ENCODE measurements at regions not wholly inside any gene's neighbourhood (a gene's known extent, or its start where the extent isn't known, plus 50 kb on each side); places are given as distances from the start of the nearest gene placed in this dataset.
"Not testable (repeated sequence)": the region's sequence is repeated elsewhere in the genome, so short reads cannot be mapped to it uniquely, and the experiment has no call there.

DNA sequence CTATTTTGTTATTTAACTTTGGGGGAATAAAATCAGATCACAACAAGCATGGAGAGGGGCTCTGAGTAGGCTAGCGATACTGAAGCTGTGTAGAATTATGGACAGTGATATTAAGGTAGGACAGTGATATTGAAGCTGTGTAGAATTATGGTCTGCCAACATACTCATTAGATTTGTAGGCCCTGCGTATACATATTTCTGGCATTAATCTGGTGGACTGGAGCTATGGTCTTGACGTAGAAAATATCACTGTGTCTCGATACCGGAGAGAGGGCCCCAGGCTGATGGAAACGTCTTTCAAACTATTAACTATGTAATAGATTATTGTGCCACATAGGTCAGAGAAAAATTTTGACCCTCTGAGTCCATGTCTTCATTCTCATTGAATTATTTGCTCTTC, 511.4 kb downstream of the ADCYAP1 start:
- no peak for DNase-seq (ENCODE audit: low spot score)

DNA sequence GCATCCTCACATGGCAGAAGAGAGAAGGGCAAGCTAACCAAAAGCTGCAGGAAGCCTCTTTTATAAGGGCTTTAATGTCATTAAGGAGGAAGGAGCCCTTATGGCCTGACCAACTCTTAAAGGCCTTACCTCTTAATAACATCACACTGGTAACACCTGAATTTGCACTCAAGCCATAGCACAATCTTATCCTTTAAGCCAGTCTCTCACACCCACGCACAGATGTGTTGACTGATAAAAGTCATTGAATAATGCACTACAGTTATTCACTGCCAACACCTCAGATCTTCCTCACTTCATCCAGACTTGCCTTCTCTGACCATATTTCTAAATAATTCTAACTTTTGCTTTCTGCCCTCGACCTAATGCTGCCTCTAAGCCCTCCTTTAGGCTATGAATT, 516.8 kb downstream of the ADCYAP1 start:
- DNase-seq (ENCODE audit: low spot score) = no peak

DNA sequence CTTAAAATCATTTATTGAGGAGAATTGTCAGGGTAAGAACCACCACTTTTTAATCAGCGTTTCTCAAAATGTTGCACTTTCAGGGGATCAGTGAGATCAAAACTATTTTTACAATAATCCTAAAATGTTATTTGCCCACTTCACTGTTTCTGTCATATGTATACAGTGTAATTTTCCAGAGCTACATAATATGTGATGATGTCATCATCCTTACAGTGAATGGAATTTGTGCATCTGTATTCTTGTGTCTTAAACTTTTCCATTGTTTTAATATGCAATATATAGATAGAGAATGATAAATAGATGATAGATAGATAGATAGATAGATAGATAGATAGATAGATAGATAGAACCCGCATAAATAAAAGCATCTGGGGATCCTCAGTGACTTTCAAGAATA, 518.0 kb downstream of the ADCYAP1 start:
- no peak for DNase-seq (ENCODE audit: low spot score)

DNA sequence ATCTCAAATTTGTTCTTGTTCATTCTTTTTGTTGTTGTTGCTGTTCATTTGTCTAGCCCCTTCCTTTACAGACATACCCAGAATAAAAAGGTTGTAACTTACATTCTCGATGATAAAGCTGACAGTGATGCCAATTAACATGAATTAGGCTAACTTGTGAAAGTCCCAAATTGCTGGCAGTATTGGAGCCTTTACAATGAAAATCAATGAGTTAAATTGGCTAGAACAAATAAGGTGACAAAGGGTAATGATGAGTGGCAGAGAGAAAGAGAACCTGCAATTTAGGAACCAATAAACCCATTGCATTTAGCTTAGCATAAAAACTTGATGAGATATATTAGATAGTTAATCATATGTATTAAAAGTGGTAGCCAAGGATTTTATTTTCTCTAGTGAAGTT, 521.0 kb downstream of the ADCYAP1 start:
- DNase-seq (ENCODE audit: low spot score) = no peak

DNA sequence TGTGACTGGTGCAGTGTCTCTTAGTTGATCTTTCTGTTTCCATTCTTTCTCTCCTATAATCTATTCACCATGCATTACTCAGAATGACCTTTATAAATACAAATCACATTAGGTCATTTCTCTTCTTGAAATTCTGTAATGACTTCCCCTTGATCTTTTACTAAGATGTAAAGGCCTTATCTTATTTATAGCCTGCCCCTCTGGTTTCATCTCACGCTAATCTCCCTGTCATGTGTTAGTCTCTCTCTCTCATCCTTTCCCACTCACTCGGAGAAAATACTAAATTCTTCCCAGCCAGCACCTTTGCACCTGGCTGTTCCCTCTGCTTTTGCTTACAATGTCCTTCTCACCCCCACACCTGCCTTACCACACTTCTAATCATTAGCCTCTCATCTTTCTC, 530.8 kb downstream of the ADCYAP1 start:
- no peak for DNase-seq (ENCODE audit: low spot score)

DNA sequence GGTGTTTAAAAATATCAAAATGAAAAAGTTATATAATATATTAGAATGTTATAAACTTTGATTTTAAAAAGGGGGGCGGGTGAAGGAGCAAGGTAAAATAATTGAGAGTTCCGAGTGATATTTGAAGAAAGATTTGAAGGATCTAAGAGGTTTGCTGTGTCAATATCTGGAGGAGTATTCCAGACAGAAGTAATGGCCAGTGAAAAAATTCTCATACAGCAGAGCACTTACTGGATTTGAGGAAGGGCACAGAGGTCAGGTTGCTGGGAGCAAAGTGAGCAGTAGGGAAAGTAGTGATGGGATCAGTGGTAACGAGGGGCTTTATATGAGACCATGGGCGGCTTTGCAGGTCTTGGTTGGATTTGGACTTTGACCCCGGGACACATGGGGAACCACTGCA, 531.5 kb downstream of the ADCYAP1 start:
- no peak for DNase-seq (ENCODE audit: low spot score)

DNA sequence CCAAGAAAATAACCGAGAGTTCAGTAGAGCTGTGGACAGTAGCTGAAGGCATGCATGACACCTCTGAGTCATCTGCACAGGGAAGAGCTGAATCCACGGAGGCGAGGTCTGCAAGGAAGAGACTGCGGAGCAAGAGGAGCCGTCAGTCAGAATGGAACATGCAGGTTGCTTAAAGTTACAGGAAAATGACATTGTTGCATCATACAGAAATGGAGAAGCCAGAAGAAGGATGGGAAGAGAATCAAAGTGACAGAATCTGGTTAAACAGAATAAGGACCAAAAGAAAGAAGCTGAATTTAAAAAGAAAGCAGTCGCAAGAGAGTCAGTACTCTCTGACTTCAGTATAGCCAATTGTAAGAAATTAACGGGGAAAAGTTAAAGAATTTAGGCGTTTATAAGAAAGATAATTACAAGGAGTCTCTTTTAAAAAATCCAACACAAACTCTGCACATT, 533.8 kb downstream of the ADCYAP1 start:
- no peak for DNase-seq (ENCODE audit: low spot score)

DNA sequence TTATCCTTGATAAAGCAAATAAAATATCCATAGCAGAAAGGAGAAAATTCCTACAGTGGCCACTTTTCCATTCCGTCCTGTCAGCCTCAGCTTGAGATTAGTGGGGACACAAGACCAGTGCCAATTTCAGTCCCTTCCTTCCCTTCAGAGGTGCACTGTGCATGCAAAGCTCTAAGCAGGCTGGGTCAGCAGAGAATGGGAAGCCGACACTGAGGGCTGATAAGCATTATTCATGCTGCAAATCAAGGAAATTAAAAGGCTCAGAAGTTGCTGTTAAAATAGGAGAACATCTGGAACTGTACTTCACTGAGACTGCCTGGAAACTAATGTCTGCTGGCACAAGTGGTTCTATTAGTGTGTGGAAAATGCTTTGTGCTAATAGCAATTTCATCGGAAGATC, 534.3 kb downstream of the ADCYAP1 start:
- DNase-seq (ENCODE audit: low spot score) = no peak

DNA sequence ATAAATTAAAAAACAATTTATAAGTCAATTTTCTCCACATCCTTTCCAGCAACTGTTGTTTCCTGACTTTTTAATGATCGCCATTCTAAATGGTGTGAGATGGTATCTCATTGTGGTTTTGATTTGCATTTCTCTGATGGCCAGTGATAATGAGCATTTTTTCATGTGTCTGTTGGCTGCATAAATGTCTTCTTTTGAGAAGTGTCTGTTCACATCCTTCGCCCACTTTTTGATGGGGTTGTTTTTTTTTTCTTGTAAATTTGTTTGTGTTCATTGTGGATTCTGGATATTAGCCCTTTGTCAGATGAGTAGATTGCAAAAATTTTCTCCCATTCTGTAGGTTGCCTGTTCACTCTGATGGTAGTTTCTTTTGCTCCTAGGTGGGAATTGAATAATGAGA, 539.4 kb downstream of the ADCYAP1 start:
- not testable (repeated sequence) for DNase-seq (ENCODE audit: low spot score)

DNA sequence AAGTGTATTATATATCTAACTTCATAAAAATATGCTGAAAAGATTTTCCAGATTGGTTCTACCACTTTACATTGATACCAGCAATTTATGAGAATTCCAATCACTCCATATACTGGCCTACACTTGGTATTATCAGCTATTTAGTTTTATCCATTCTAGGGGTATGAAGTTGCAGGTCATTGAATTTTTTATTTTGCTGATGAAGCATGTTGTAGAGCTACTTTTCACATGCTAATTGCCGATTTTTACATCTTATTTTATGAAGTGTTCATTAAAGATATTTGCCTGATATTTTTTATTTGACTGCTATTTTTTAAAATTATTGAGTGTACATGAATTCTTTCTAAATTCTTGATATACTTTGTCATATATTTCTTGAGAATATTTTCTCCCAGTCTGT, 542.1 kb downstream of the ADCYAP1 start:
- DNase-seq (ENCODE audit: low spot score) = no peak

DNA sequence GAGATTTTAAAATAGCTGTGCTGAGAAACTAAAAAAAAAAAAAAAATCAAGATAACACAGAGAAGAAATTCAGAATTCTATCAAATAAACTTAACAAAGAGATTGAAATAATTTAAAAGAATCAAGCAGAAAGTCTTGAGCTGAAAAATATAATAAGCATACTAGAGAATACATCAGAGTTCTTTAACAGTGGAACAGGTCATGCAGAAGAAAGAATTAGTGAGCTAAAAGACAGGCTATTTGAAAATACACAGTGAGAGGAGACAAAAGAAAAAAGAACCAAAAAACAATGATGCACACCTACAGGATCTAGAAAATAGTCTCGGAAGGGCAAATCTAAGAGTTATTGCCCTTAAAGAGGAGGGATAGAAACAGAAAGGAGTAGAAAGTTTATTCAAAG, 548.1 kb downstream of the ADCYAP1 start:
- no peak for DNase-seq (ENCODE audit: low spot score)

DNA sequence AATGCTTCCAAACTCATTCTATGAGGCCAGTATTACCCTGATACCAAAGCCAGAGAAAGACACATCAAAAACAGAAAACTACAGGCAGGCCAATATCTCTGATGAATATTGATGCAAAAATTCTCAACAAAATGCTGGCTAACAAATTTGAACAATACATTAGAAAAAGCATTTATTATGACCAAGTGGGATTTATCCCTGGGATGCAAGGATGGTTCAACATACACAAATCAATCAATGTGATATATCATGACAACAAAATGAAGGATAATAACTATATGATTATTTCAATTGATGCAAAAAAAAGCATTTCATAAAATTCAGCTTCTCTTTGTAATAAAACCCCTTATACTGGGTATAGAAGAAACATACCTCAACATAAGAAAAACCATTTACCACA, 550.9 kb downstream of the ADCYAP1 start:
- DNase-seq (ENCODE audit: low spot score) = no peak

DNA sequence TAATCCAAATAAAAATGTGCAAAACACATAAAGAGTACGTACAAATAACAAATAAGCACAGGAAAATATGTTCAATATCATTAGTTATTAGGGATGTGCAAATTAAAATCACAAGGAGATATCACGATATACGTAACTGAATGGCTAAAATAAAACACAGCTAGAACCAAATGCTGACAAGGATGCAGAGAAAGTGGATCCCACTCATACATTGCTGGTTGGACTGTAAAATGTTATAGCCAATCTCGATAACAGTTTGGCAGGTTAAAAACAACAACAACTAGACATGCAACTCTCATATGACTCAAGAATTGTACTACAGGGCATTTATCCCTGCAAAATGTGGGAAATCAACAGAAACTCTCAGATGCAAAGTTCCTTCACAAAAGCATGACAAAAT, 553.9 kb downstream of the ADCYAP1 start:
- DNase-seq (ENCODE audit: low spot score) = no peak

DNA sequence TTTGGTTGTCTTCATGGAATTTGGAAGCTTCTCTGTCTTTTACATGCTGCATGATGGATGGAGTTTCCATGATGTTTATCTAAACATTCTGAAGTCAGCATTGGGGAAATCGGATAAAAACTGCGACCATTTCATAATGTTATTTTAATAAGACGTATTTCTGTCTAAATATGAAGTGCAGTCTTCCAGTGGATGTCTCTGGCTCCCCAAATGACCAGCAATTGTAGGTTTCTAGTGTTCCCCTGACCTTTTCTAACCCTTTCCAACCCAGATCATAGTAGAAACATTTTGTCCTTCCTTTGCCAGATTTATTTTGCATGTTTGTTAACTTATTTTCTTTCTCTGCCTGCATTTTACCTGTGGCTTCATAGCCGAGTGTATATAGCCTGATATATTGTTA, 559.3 kb downstream of the ADCYAP1 start:
- DNase-seq (ENCODE audit: low spot score) = no peak

DNA sequence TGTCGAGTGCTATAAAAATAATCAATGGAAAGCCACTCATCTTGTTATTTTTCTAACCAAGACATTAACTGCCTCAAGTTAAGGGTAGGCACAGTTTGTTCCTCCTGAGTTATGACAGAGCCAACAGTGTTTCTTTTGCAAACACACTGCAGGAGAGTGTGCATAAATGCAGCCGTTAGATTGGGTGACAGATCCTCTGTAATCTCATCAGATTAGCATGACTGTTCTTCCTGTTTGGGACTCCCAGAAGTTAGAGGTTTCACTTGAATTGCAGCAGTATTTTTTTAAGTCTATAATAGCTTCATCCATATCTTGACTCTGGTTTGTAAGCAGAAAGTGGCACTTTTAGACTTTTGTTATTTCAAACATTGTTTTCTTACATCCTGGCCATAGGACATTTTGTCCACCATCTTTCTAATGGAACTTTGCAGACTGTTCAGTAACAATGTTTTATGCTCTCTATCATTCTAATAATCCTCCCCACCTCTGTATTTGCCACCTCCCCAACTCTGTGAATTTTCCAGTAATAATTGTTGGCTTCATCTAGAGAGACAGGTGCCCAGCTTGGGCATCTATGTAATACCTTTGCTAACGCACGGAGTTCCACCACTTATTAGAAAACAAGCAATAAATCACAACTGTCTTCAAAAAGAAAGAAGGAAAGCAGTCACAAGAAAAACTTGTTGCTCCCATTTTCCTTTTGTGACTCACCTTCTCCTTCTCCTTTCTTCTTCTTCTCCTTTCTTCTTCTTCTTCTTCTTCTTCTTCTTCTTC, 560.0 kb downstream of the ADCYAP1 start:
- DNase-seq (ENCODE audit: low spot score) = no peak

DNA sequence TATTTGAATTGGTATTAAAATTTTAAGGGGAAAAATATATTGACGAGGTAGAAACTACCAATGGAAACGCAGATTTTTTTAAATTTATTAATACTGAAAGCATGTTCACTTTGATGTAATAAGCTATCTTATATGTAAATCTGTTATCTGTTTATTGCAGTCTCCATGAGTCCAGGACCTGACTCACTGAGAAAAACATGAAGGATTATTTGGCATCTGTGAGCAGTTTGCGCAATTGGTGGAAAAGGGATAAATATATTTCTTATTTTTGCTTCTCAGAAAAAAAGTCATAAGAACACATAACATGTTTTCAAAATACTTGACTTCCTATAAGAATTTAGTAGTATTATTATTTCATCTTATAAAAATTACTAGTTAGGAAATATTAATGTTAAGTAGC, 561.4 kb downstream of the ADCYAP1 start:
- no peak for DNase-seq (ENCODE audit: low spot score)

DNA sequence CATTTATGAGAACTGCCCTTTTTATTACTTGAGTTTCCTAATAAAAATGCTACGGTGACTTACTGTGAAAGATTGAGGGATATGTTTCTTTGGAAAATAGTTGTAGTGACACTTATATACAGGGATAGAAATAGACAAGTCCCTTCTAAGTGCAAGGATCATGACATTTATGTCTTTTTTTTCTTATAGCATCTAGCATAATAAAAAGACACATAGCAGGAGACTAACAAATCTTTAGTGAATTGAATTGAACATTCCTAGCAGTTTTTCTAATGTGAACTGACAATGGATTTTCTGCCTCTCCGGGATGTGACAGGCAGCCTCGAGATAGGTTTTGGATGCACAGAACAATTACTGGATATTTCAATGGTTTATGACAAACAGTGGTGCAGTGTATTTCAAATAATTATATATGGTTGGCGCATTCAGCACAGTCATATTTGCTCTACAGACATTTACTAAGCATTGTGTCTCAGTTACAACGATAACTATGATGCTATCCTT, 562.8 kb downstream of the ADCYAP1 start:
- DNase-seq (ENCODE audit: low spot score) = no peak

DNA sequence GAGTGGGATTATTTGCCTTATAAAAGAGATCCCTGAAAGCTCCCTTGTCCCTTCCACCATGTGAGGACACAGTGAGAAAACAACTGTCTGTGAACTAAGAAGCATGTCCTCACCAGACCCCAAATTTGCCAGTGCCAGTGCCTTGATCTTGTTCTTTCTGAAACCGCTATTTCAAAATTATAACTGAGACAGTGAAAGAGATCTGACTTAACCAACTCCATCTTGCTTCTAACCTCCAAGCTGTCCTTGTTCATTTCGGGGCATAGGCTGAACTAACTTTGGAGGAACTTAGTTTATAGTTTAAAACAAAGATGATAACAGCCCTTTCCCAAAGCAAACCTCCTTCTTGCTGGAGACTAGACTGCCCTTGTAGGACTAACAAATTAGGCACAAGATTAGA, 563.9 kb downstream of the ADCYAP1 start:
- no peak for DNase-seq (ENCODE audit: low spot score)

DNA sequence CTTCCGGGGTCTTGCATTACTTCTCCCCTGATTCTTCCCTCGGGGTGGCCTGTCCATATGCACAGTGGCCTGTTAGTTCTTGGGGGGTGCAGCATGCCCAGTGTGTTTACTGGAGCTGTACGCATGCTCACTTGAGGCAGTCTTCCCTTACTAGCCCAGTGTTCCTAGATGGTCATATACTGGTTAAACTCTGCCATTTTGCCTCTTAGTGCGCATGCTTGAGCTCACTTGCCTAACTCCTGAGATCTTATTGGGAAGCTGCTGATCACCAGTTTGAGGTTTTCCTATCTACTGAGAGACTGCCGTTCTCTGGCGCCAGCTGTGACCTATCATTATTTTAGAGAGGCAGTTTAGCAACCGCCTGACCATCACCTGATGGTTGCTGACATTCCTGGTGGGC, 571.2 kb downstream of the ADCYAP1 start:
- no peak for DNase-seq (ENCODE audit: low spot score)

DNA sequence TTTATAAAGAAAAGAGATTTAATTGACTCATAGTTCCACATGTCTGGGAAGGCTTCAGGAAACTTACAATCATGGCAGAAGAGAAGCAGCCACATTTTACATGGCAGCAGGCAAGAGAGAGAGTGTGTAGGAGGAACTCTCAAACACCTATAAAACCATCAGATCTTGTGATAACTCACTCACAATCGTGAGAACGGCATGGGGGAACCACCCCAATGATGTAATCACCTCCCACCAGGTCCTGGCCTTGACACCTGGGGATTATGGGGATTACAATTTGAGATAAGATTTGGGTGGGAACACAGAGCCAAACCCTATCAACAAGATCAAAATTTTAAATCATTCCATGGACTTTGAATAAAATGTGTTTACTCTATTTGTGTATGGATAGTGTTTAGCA, 575.6 kb downstream of the ADCYAP1 start:
- no peak for DNase-seq (ENCODE audit: low spot score)

DNA sequence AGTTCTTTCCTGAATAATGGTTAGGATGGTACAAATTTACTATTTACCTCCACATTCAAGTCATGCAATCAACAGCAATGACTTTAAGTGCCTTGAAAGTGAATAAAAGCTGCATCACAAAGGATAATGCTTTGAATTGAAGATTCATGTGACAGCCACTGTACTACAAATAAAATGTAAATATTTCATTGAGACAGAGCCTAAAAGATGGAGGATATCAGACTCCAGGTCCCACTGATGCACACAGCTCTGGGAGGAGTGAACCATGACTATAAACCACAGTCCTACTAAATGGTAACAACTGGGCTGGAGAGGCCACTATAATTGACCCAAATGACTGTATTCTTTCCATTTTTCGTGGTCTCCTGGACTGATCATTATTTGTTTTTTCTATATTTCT, 576.9 kb downstream of the ADCYAP1 start:
- no peak for DNase-seq (ENCODE audit: low spot score)

DNA sequence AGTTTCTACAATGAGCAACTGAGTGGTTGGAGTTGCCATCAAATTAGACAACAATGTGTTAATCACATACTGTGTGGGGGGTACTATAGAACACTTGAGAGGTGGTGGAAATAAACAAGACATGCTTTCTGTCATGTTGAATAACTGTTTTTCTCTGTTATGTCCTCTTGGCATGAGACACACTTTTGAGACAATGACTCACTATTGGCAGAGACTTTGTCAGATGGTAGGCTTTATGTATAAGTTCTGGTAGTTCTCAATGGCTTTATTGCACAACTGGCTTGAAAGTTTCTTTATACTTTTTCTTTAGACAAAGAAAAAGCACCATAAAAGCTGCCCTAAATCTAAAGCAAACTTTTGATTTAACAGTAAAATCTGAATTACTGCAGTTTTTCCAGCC, 578.7 kb downstream of the ADCYAP1 start:
- no peak for DNase-seq (ENCODE audit: low spot score)

DNA sequence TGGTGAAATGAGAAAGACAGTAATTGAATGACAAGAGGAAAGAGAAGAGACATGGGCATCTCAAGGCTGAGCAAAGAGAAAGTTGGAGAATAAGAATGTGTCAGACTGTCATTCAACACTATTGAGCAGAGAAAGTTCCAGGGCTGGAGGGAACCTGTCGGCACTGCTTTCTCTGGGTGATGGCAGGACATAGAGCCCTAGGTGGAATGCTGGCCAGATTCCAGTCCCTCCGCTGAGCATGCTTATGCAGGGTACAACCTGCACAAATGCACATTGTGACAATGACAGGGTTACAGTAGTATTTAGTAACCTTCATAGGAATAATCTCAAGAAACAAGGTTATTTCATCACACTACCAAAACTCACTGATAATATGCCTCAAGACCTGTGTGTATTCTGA, 582.8 kb downstream of the ADCYAP1 start:
- DNase-seq (ENCODE audit: low spot score) = no peak

DNA sequence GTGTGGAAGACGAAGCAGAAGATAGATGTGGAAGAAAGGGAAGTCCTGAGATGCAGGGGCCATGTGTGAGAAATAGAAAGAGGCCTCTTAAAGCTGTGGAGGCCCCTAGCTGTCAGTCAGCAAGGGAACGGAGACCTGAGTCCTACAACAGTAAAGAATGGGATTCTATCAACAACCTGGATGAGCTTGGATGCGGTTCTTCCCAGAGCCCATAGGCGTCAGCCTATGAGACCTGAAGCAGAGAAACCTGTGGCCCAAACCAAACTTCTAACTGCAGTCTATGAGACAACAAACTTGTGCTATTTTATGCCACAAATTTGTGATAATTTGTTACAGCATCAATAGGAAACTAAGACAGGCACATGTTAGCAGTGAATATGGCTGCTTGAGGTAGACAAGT, 583.7 kb downstream of the ADCYAP1 start:
- no peak for DNase-seq (ENCODE audit: low spot score)

Data from GM03348 (cell line).